SK-N-DZ (cell line): ENCODE measurements at regions not wholly inside any gene's neighbourhood (a gene's known extent, or its start where the extent isn't known, plus 50 kb on each side); places are given as distances from the start of the nearest gene placed in this dataset.

Source experiments
- DNase-seq: peaks from one replicate; pipeline ENCODE4 v3.0.0-alpha.2; 2015; ENCODE audit warnings: low spot score
- small RNA-seq, 2 experiments: library from RNA; depleted of rRNA; stranded (forward); fragments of <200 nt; gene quantifications; one replicate each; pipeline ENCODE3, GENCODE V24; 2014

- DNase-seq: no peak
Measured at GRCh38 chr1:118249641-118250040, 64.6 kb upstream of the SPAG17 start.

- no peak for DNase-seq
Measured at GRCh38 chr1:118247593-118247992, 62.6 kb upstream of the SPAG17 start.

GRCh38 chr1:118246646-118247045 lies 61.6 kb upstream of the SPAG17 start:
- DNase-seq: no peak

GRCh38 chr1:118244194-118244593 lies 59.2 kb upstream of the SPAG17 start:
- no peak for DNase-seq

- no peak for DNase-seq
Measured at GRCh38 chr1:118243269-118243668, 58.2 kb upstream of the SPAG17 start.

Small RNA genes in the stretch of these regions (small RNA-seq; reads per million reads assigned to genes)
- 0 reads per million in 2 experiments for gene RNA5SP56
